Common myeloid progenitor, CD34-positive (primary cell): ENCODE measurements at regions not wholly inside any gene's neighbourhood (a gene's known extent, or its start where the extent isn't known, plus 50 kb on each side); places are given as distances from the start of the nearest gene placed in this dataset.
A peak's percentile ranks its signal among the peaks of the same experiment; 100 is the strongest.

Experiments used
- CTCF ChIA-PET: fragments of 350-600 bp; sonication (Branson Sonifier 250); formaldehyde crosslinking; loops from one replicate; lab custom pipeline; 2021; ENCODE audit warnings: antibody characterized with exemption; lab: Charles Lee
- POLR2A ChIA-PET: fragments of 350-600 bp; sonication (Branson Sonifier 250); formaldehyde crosslinking; loops from one replicate; lab custom pipeline; 2021; ENCODE audit warnings: antibody characterized with exemption; lab: Charles Lee
- DNase-seq, 3 donors: peaks; one replicate each; pipeline versions ENCODE4 v3.0.0 to v3.0.0-alpha.2; 2013
- H3K27ac ChIP-seq, 2 experiments: 1 replicate in 1 of 2; 2 replicates in 1 of 2; pipeline ENCODE4 v1.7.0; 2013; ENCODE audit warnings: inconsistent platforms in 2 of 2, low read length in 2 of 2, mild to moderate bottlenecking in 2 of 2, low read depth in 1 of 2, moderate library complexity in 1 of 2; ENCODE audit not compliant: severe bottlenecking in 2 of 2, insufficient read depth in 1 of 2, poor library complexity in 1 of 2
- H3K27me3 ChIP-seq, 5 experiments: replicated peaks in 2 of 5; 1 replicate in 3 of 5; 2 replicates in 2 of 5; pipeline versions ENCODE4 v1.6.1 to v1.7.0; 2013; ENCODE audit warnings: low read length in 4 of 5, mild to moderate bottlenecking in 2 of 5, moderate library complexity in 2 of 5, inconsistent platforms in 1 of 5; ENCODE audit not compliant: insufficient read depth in 5 of 5, control insufficient read depth in 4 of 5
- H3K36me3 ChIP-seq, 4 experiments: 1 replicate in 2 of 4; 2 replicates in 2 of 4; pipeline versions ENCODE4 v1.6.1 to v1.7.0; 2013; ENCODE audit warnings: low read length in 3 of 4, control low read depth in 1 of 4, mild to moderate bottlenecking in 1 of 4; ENCODE audit not compliant: control insufficient read depth in 4 of 4, insufficient read depth in 4 of 4
- H3K4me1 ChIP-seq, 4 experiments: 1 replicate in 3 of 4; 2 replicates in 1 of 4; pipeline versions ENCODE4 v1.6.1 to v1.7.1; 2013; ENCODE audit warnings: low read length in 3 of 4, mild to moderate bottlenecking in 3 of 4, control low read depth in 1 of 4, inconsistent platforms in 1 of 4, moderate library complexity in 1 of 4; ENCODE audit not compliant: control insufficient read depth in 4 of 4, insufficient read depth in 4 of 4; ENCODE audit errors: control extremely low read depth in 1 of 4
- H3K4me3 ChIP-seq, 7 experiments: 1 replicate in 4 of 7; 2 replicates in 3 of 7; pipeline versions ENCODE4 v1.5.1 to v1.7.0; 2013; ENCODE audit warnings: mild to moderate bottlenecking in 7 of 7, low read length in 6 of 7, moderate library complexity in 6 of 7, inconsistent platforms in 2 of 7, low read depth in 2 of 7, control low read depth in 1 of 7; ENCODE audit not compliant: insufficient read depth in 4 of 7, control insufficient read depth in 1 of 7; ENCODE audit errors: extremely low read depth in 1 of 7
- H3K9me3 ChIP-seq, 5 experiments: 1 replicate in 4 of 5; 2 replicates in 1 of 5; pipeline versions ENCODE4 v1.6.1 to v1.7.1; 2013; ENCODE audit warnings: low read length in 4 of 5, mild to moderate bottlenecking in 2 of 5, inconsistent platforms in 1 of 5, low read depth in 1 of 5, moderate library complexity in 1 of 5; ENCODE audit not compliant: control insufficient read depth in 4 of 5, insufficient read depth in 2 of 5; ENCODE audit errors: control extremely low read depth in 1 of 5
- WGBS: methylation state at CpG from one replicate; pipeline ENCODE4 v1.1.5; 2013; ENCODE audit not compliant: insufficient coverage; 5-methylcytosine and 5-hydroxymethylcytosine counted together

GRCh38 chr9:107397076-107398044 lies 92.2 kb downstream of the KLF4 start:
- WGBS, result 61% methylated on average over 8 of the region's 12 CpGs
- Histone ChIP-seq H3K27ac (no peak overlapping the region), H3K4me3 (peak overlapping the region in 1 of 7 experiments; percentile 25), H3K27me3 (no peaks in the 10 kb centered on the region), H3K4me1 (peaks cover 0 to 13% (median 5%) of the 10 kb centered on the region in 4 experiments), H3K36me3 (no peaks in the 10 kb centered on the region), H3K9me3 (peaks cover 0 to 1% (median 0%) of the 10 kb centered on the region in 5 experiments)
- ChIA-PET POLR2A (no interaction called here), CTCF (no interaction called here)
- peak; percentile 71 to 94 (median 91) for DNase-seq

- Histone ChIP-seq H3K4me1 (peaks cover 0 to 13% (median 5%) of the 10 kb centered on the region in 4 experiments), H3K36me3 (no peaks in the 10 kb centered on the region), H3K27ac (no peak overlapping the region), H3K27me3 (no peaks in the 10 kb centered on the region), H3K4me3 (no peak overlapping the region), H3K9me3 (no peaks in the 10 kb centered on the region)
- WGBS, result 83% methylated on average over 4 of the region's 5 CpGs
- POLR2A ChIA-PET, result interaction anchor here (0.6 kb wide), 1 partner anchor 64 kb away, joined by 4 read pairs; no protein-coding TSS in a partner anchor
- DNase-seq, result no peak
- CTCF ChIA-PET, result no interaction called here
Measured at GRCh38 chr9:107394264-107394663, 95.3 kb downstream of the KLF4 start.

GRCh38 chr9:107390778-107391177 lies 98.8 kb downstream of the KLF4 start:
- ChIA-PET CTCF (no interaction called here), POLR2A (interaction anchor here (0.5 kb wide), 1 partner anchor 1005 kb away, joined by 3 read pairs; no protein-coding TSS in a partner anchor)
- no peaks in the 10 kb centered on the region for H3K27me3 ChIP-seq
- H3K9me3 ChIP-seq, result no peaks in the 10 kb centered on the region
- no peaks in the 10 kb centered on the region for H3K4me1 ChIP-seq
- DNase-seq, result no peak
- no peak overlapping the region for H3K27ac ChIP-seq
- 96% methylated on average over 2 of the region's 4 CpGs for WGBS
- no peak overlapping the region for H3K4me3 ChIP-seq
- no peaks in the 10 kb centered on the region for H3K36me3 ChIP-seq

- H3K4me3 ChIP-seq, result no peak overlapping the region
- ChIA-PET CTCF (no interaction called here), POLR2A (no interaction called here)
- no peak overlapping the region for H3K27ac ChIP-seq
- no peaks in the 10 kb centered on the region for H3K36me3 ChIP-seq
- H3K4me1 ChIP-seq, result no peaks in the 10 kb centered on the region
- DNase-seq, result no peak
- 100% methylated on average over 7 of the region's 8 CpGs for WGBS
- H3K9me3 ChIP-seq, result no peaks in the 10 kb centered on the region
- no peaks in the 10 kb centered on the region for H3K27me3 ChIP-seq
Measured at GRCh38 chr9:107390279-107390678, 99.3 kb downstream of the KLF4 start.

- no peaks in the 10 kb centered on the region for H3K27me3 ChIP-seq
- H3K36me3 ChIP-seq, result no peaks in the 10 kb centered on the region
- no peaks in the 10 kb centered on the region for H3K4me1 ChIP-seq
- WGBS, result no CpG with 5 or more reads among the region's 3 CpGs
- ChIA-PET CTCF (no interaction called here), POLR2A (no interaction called here)
- no peaks in the 10 kb centered on the region for H3K9me3 ChIP-seq
- H3K27ac ChIP-seq, result no peak overlapping the region
- no peak for DNase-seq
- no peak overlapping the region for H3K4me3 ChIP-seq
Measured at GRCh38 chr9:107389617-107390071, 99.9 kb downstream of the KLF4 start.

DNA sequence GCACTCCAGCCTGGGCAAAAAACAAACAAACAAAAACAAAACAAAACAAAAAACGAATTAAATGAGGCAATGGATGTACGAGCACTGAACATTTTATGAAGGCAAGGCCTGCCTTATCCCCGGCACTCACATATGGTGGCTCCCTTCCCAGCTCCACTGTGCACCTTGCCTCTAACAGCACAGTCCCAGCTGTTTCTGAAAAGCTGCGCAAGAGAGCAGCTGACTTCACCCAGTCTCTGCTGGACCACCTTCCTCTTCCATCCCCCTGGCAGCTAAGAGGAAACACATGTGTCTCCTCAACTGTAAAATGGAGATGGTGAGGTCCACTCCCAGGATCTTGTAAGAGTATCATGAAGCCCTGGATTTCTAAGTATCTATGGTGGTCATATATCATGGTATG lies 100.7 kb downstream of the KLF4 start:
- Histone ChIP-seq H3K4me3 (no peak overlapping the region), H3K4me1 (no peaks in the 10 kb centered on the region), H3K27ac (no peak overlapping the region), H3K27me3 (peaks cover 0 to 3% (median 0%) of the 10 kb centered on the region in 5 experiments), H3K9me3 (no peaks in the 10 kb centered on the region), H3K36me3 (no peaks in the 10 kb centered on the region)
- DNase-seq, result no peak
- ChIA-PET POLR2A (no interaction called here), CTCF (no interaction called here)
- 94% methylated on average over 4 of the region's 4 CpGs for WGBS

DNA sequence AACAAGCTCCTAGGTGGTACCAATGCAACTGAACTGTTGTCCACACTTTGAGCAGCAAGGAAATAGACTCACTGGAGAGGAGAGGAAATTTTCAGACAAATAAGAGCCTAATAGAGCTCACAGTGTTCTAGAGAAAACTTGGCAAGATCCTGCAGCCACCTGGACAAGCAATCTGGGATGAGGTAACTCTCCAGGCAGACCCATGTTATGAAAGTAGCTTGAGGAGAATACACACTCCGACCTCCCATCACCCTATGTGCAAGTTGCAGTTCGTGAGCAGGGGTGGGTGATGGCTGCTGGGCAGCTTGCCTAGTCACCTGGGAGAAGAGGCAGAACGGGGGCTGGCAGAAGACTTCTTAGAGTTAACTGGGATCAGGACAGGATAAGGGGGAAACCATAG lies 102.2 kb downstream of the KLF4 start:
- H3K4me1 ChIP-seq, result no peaks in the 10 kb centered on the region

More for the DNA sequence above, 102.2 kb downstream of the KLF4 start:
- Histone ChIP-seq H3K4me3 (no peak overlapping the region), H3K27me3 (peaks cover 0 to 4% (median 3%) of the 10 kb centered on the region in 5 experiments), H3K9me3 (no peaks in the 10 kb centered on the region), H3K36me3 (no peaks in the 10 kb centered on the region), H3K27ac (no peak overlapping the region)
- no peak for DNase-seq
- ChIA-PET CTCF (no interaction called here), POLR2A (no interaction called here)
- 100% methylated on average over 2 of the region's 3 CpGs for WGBS
